Mesendoderm (in vitro differentiated cells): ENCODE measurements at regions not wholly inside any gene's neighbourhood (a gene's known extent, or its start where the extent isn't known, plus 50 kb on each side); places are given as distances from the start of the nearest gene placed in this dataset.

Source experiments
- DNase-seq: peaks from one replicate; pipeline ENCODE4 v3.0.0; 2013
- H2AK5ac ChIP-seq: 2 replicates; pipeline ENCODE4 v1.6.1; 2013; ENCODE audit warnings: low read length, inconsistent platforms
- H2BK120ac ChIP-seq: 2 replicates; pipeline ENCODE4 v1.6.1; 2013; ENCODE audit warnings: low read depth, mild to moderate bottlenecking, low read length, moderate library complexity, mixed read lengths
- H2BK15ac ChIP-seq: replicated peaks from 2 replicates; pipeline ENCODE4 v1.6.1; 2013; ENCODE audit warnings: low read depth, mild to moderate bottlenecking, moderate library complexity
- H2BK5ac ChIP-seq: 2 replicates; pipeline ENCODE4 v1.6.1; 2013; ENCODE audit warnings: low read length, inconsistent platforms
- H3K18ac ChIP-seq: 2 replicates; pipeline ENCODE4 v1.6.1; 2013; ENCODE audit warnings: mild to moderate bottlenecking, low read length, mixed read lengths
- H3K23ac ChIP-seq: one replicate; pipeline ENCODE4 v1.6.1; 2013; ENCODE audit warnings: low read length
- H3K27ac ChIP-seq: 2 replicates; pipeline ENCODE4 v1.5.1; 2013; ENCODE audit warnings: low read depth, mild to moderate bottlenecking, inconsistent platforms, low read length, moderate library complexity
- H3K27me3 ChIP-seq: 2 replicates; pipeline ENCODE4 v1.6.1; 2013; ENCODE audit warnings: low read length, control low read depth, mild to moderate bottlenecking, inconsistent platforms; ENCODE audit not compliant: insufficient read depth, poor library complexity
- H3K36me3 ChIP-seq: 2 replicates; pipeline ENCODE4 v1.6.1; 2013; ENCODE audit warnings: low read length, inconsistent platforms; ENCODE audit not compliant: control insufficient read depth, insufficient read depth
- H3K4ac ChIP-seq: one replicate; pipeline ENCODE4 v1.6.1; 2013; ENCODE audit warnings: low read depth, mild to moderate bottlenecking, low read length, moderate library complexity
- H3K4me1 ChIP-seq: 2 replicates; pipeline ENCODE4 v1.6.1; 2013; ENCODE audit warnings: low read depth, low read length, inconsistent platforms; ENCODE audit not compliant: control insufficient read depth
- H3K4me2 ChIP-seq: 2 replicates; pipeline ENCODE4 v1.6.1; 2013; ENCODE audit warnings: low read length
- H3K4me3 ChIP-seq: 2 replicates; pipeline ENCODE4 v1.5.1; 2013; ENCODE audit warnings: mild to moderate bottlenecking, low read length
- H3K56ac ChIP-seq: one replicate; pipeline ENCODE4 v1.6.1; 2013; ENCODE audit warnings: low read length
- H3K79me1 ChIP-seq: 2 replicates; pipeline ENCODE4 v1.6.1; 2013; ENCODE audit warnings: low read length, inconsistent platforms
- H3K79me2 ChIP-seq: 2 replicates; pipeline ENCODE4 v1.6.1; 2013; ENCODE audit warnings: mild to moderate bottlenecking, low read length; ENCODE audit not compliant: control insufficient read depth, insufficient read depth
- H3K9ac ChIP-seq: 2 replicates; pipeline ENCODE4 v1.6.1; 2013; ENCODE audit warnings: low read length, inconsistent platforms
- H4K5ac ChIP-seq: one replicate; pipeline ENCODE4 v1.6.1; 2013; ENCODE audit warnings: low read length
- H4K8ac ChIP-seq: one replicate; pipeline ENCODE4 v1.6.1; 2013; ENCODE audit warnings: low read depth, mild to moderate bottlenecking, control low read depth, low read length, moderate library complexity
- WGBS: extraction: QIAGEN DNeasy Blood & Tissue Kit; methylation state at CpG from one replicate; pipeline ENCODE4 v1.1.7; 2013; ENCODE audit warnings: low lambda C conversion rate, missing lambda C conversion rate; ENCODE audit not compliant: insufficient coverage; ENCODE audit errors: extremely low coverage; 5-methylcytosine and 5-hydroxymethylcytosine counted together

- H3K27me3 ChIP-seq = no peaks in the 10 kb centered on the region
Observed at GRCh38 chr13:85377783-85378182, 421.4 kb downstream of the SLITRK6 start.

GRCh38 chr13:85373322-85373721 lies 425.9 kb downstream of the SLITRK6 start:
- Histone ChIP-seq H3K9ac (no peak overlapping the region), H3K4me2 (no peak overlapping the region), H3K79me2 (no peaks in the 10 kb centered on the region), H3K36me3 (no peaks in the 10 kb centered on the region), H3K4ac (no peak overlapping the region), H2BK120ac (no peak overlapping the region), H2AK5ac (no peak overlapping the region), H3K79me1 (no peaks in the 10 kb centered on the region), H3K56ac (no peak overlapping the region), H4K5ac (no peak overlapping the region), H4K8ac (no peak overlapping the region), H3K4me1 (no peaks in the 10 kb centered on the region), H3K23ac (no peak overlapping the region), H3K18ac (no peak overlapping the region), H3K27ac (no peak overlapping the region), H3K4me3 (no peak overlapping the region), H2BK15ac (no peak overlapping the region), H3K27me3 (no peaks in the 10 kb centered on the region), H2BK5ac (no peak overlapping the region)
- no CpG with 5 or more reads among the region's 3 CpGs for WGBS
- no peak for DNase-seq

More at GRCh38 chr13:85377783-85378182, 421.4 kb downstream of the SLITRK6 start:
- Histone ChIP-seq H3K4me1 (no peaks in the 10 kb centered on the region), H4K8ac (no peak overlapping the region), H3K4me2 (no peak overlapping the region), H2BK120ac (no peak overlapping the region), H3K36me3 (no peaks in the 10 kb centered on the region), H2AK5ac (no peak overlapping the region), H3K79me1 (no peaks in the 10 kb centered on the region), H4K5ac (no peak overlapping the region), H3K23ac (no peak overlapping the region), H3K56ac (no peak overlapping the region), H3K4me3 (no peak overlapping the region), H3K18ac (no peak overlapping the region), H3K27ac (no peak overlapping the region), H3K4ac (no peak overlapping the region), H3K79me2 (no peaks in the 10 kb centered on the region), H2BK5ac (no peak overlapping the region), H3K9ac (no peak overlapping the region), H2BK15ac (no peak overlapping the region)
- WGBS = no CpG with 5 or more reads among the region's 2 CpGs
- no peak for DNase-seq

GRCh38 chr13:85371254-85371653 lies 428.0 kb downstream of the SLITRK6 start:
- no peak overlapping the region for H2BK15ac ChIP-seq
- no peak overlapping the region for H3K18ac ChIP-seq
- no peak overlapping the region for H4K8ac ChIP-seq
- H3K27ac ChIP-seq = no peak overlapping the region
- H3K4me2 ChIP-seq = no peak overlapping the region
- H3K79me2 ChIP-seq = no peaks in the 10 kb centered on the region
- no peak overlapping the region for H4K5ac ChIP-seq
- no peak overlapping the region for H2BK5ac ChIP-seq
- H3K36me3 ChIP-seq = no peaks in the 10 kb centered on the region
- H3K23ac ChIP-seq = no peak overlapping the region
- H2BK120ac ChIP-seq = no peak overlapping the region
- no peak overlapping the region for H3K9ac ChIP-seq
- H3K4me3 ChIP-seq = no peak overlapping the region
- H3K4ac ChIP-seq = no peak overlapping the region
- DNase-seq = no peak
- no peak overlapping the region for H3K56ac ChIP-seq
- no peaks in the 10 kb centered on the region for H3K79me1 ChIP-seq
- no peak overlapping the region for H2AK5ac ChIP-seq
- no peaks in the 10 kb centered on the region for H3K4me1 ChIP-seq
- H3K27me3 ChIP-seq = no peaks in the 10 kb centered on the region

- Histone ChIP-seq H3K9ac (no peak overlapping the region), H3K4me3 (no peak overlapping the region), H3K79me2 (no peaks in the 10 kb centered on the region), H3K4ac (no peak overlapping the region), H2BK120ac (no peak overlapping the region), H4K5ac (no peak overlapping the region), H3K23ac (no peak overlapping the region), H3K27me3 (no peaks in the 10 kb centered on the region), H3K56ac (no peak overlapping the region), H3K36me3 (no peaks in the 10 kb centered on the region), H3K79me1 (no peaks in the 10 kb centered on the region), H3K27ac (no peak overlapping the region), H3K18ac (no peak overlapping the region), H3K4me2 (no peak overlapping the region), H2BK5ac (no peak overlapping the region), H4K8ac (no peak overlapping the region), H2BK15ac (no peak overlapping the region), H2AK5ac (no peak overlapping the region), H3K4me1 (no peaks in the 10 kb centered on the region)
- WGBS = no CpG with 5 or more reads among the region's 1 CpG
- no peak for DNase-seq
Observed at GRCh38 chr13:85368686-85369085, 430.5 kb downstream of the SLITRK6 start.

GRCh38 chr13:85367887-85368286 lies 431.3 kb downstream of the SLITRK6 start:
- Histone ChIP-seq H3K4me2 (no peak overlapping the region), H3K27ac (no peak overlapping the region), H2BK120ac (no peak overlapping the region), H4K5ac (no peak overlapping the region), H3K27me3 (no peaks in the 10 kb centered on the region), H3K18ac (no peak overlapping the region), H3K79me1 (no peaks in the 10 kb centered on the region), H2BK5ac (no peak overlapping the region), H3K4me3 (no peak overlapping the region), H2BK15ac (no peak overlapping the region), H3K4me1 (no peaks in the 10 kb centered on the region), H3K56ac (no peak overlapping the region), H3K4ac (no peak overlapping the region), H3K79me2 (no peaks in the 10 kb centered on the region), H3K9ac (no peak overlapping the region), H3K36me3 (no peaks in the 10 kb centered on the region), H4K8ac (no peak overlapping the region), H2AK5ac (no peak overlapping the region), H3K23ac (no peak overlapping the region)
- WGBS = no CpG with 5 or more reads among the region's 2 CpGs
- DNase-seq = no peak

GRCh38 chr13:85366759-85367417 lies 432.3 kb downstream of the SLITRK6 start:
- no peak overlapping the region for H3K9ac ChIP-seq
- H2BK120ac ChIP-seq = no peak overlapping the region
- H3K4me3 ChIP-seq = no peak overlapping the region
- no peak overlapping the region for H3K56ac ChIP-seq
- no peaks in the 10 kb centered on the region for H3K79me1 ChIP-seq
- H3K27ac ChIP-seq = no peak overlapping the region
- WGBS = 100% methylated on average over 1 of the region's 5 CpGs
- no peak overlapping the region for H3K4me2 ChIP-seq
- H2AK5ac ChIP-seq = no peak overlapping the region
- H3K23ac ChIP-seq = no peak overlapping the region
- no peak for DNase-seq
- no peak overlapping the region for H3K18ac ChIP-seq
- H3K4me1 ChIP-seq = no peaks in the 10 kb centered on the region
- no peak overlapping the region for H2BK15ac ChIP-seq
- H2BK5ac ChIP-seq = no peak overlapping the region
- no peak overlapping the region for H3K4ac ChIP-seq
- H3K27me3 ChIP-seq = no peaks in the 10 kb centered on the region
- H4K8ac ChIP-seq = no peak overlapping the region
- no peaks in the 10 kb centered on the region for H3K36me3 ChIP-seq
- H4K5ac ChIP-seq = no peak overlapping the region
- H3K79me2 ChIP-seq = no peaks in the 10 kb centered on the region
